DMS79 treated with DMSO at 0.1 percent for 48 hours (cell line): ENCODE measurements at regions not wholly inside any gene's neighbourhood (a gene's known extent, or its start where the extent isn't known, plus 50 kb on each side); places are given as distances from the start of the nearest gene placed in this dataset.
A peak's percentile ranks its signal among the peaks of the same experiment; 100 is the strongest.

Experiments
- DNase-seq: peaks from one replicate; lab custom pipeline; 2025; lab: John Stamatoyannopoulos, UW

DNA sequence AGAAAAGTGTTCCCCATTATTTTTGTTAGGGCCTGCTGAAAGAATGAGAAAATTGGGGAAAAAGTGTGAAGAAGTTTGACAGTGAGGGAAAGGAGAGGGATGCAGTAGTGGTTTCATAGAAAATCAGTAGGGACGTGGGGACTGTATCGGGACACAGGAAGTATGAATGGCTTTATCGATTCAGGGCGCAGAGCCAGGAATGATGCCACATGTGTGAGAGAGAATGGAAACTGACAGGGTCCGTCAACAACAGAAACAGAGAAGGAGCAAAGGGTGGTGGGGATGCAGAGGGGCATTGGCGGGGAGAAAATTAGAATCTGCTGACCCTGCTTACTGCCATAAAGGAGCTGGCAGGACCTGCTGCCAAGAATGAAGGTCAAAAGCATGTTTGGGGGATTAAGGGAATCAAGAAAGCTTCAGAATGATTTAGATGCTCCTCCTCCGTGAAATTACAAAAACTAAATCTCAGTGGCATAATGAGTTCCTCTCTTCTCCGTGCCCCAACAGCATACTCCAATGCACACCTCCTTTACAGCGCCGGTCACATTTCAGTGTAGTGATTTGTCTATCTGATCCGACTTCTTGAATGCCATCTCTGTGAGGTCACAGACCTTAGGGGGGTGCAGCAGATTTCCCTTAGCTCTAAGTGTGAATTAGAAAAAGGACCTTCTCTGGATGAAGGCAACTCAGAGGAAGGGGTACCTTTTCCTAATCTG lies 92.6 kb downstream of the EMP1 start:
- DNase-seq: no peak

DNA sequence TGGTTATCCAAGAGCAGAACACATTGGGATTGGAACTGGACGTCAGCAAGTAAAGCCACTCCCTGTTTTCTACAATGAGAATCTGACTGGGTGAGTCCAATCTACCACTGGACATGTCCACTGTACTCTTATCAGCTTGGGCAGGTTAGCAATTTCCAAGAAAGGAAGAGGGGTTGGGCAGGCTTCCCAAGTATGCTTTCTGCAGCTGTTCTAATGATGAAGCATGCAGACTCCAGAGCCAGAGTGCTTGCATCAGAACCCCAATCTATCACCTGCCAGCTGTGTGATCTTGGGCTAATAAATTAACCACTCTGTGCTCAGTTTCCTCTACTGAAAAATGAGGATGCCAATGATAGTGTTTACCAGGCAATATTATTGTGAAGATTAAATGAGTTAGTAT lies 92.0 kb downstream of the EMP1 start:
- DNase-seq: no peak

DNA sequence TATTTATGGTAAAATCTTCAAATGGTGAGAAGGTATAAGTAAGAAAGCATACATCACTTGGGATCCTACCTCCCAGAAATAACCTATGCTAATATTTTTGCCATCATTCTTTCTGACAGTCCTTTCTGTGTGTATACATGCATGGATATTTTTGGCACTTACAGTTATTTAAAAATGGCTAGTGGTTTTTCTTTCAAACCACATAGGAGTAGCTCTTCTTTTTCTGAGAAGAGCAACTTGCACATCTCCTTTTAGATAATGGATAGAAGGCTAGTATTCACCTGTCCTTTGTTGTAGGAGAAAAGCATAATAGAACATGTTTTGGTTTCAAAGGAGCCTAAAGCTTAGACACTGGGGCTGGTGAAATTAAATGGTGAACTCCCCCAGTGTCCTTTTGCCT lies 87.3 kb downstream of the EMP1 start:
- DNase-seq: no peak

DNA sequence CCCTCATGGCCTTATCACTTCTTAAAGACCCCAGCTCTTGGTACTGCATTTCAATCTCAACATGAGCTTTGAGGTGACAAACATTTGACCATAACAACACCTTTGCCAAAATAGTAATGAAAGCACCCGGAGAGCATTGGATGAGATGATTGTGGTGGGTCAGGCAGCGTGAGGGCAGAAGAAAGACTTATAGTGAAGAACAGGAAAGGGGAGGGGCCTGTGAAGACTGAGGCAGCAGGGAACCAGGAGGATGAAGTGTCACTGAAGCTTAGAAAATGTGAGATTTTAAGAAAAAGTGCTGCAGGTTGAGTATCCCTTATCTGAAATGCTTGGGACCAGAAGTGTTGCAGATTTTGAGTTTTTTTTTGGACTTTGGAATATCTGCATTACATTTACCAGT lies 86.3 kb downstream of the EMP1 start:
- no peak for DNase-seq

DNA sequence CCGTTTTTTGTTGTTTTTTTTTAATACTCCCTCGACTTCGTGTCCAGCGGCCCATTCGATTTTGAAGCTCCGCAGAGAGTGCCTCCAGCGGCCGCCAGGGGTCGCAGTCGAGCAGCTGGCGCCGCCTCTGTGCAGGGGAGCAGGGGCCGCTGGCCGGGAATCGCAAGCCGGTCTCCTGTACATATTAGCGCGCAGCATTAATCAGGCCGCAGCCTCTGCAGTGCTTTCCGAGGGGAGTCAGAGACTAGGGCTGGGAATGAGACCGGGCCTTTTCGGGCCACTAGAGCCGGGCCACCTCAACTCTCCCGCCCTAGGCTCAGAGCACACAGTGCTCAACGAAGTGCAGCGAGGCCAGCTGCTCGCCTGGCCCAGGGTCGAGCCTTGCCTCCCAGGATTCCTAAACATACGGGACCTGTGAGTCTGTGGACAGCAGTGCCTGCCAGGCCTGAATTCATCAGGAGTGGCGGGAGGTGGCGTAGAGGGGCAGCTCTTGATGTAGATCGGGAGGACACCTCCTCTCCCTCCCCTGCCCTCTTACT lies 81.8 kb downstream of the EMP1 start:
- peak; percentile 77 for DNase-seq

DNA sequence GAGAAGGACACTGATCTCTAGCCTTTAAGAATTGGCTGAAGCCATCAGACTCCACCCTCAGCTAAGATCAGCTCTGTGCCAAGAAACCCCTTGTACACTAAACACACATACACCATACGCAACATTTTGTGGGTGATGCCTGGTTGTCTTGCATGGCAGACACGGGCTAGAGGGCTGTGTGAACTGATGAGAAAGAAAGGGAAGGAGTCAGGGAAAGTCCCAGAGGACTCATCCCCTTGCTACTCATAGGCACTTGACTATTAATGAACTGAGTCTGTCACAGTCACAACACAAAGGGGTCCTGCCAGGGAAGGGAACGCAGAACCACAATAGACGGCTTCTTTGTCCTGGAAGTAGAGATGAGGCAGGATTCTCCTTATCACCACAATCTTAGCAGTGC lies 80.8 kb downstream of the EMP1 start:
- DNase-seq: peak; percentile 89

DNA sequence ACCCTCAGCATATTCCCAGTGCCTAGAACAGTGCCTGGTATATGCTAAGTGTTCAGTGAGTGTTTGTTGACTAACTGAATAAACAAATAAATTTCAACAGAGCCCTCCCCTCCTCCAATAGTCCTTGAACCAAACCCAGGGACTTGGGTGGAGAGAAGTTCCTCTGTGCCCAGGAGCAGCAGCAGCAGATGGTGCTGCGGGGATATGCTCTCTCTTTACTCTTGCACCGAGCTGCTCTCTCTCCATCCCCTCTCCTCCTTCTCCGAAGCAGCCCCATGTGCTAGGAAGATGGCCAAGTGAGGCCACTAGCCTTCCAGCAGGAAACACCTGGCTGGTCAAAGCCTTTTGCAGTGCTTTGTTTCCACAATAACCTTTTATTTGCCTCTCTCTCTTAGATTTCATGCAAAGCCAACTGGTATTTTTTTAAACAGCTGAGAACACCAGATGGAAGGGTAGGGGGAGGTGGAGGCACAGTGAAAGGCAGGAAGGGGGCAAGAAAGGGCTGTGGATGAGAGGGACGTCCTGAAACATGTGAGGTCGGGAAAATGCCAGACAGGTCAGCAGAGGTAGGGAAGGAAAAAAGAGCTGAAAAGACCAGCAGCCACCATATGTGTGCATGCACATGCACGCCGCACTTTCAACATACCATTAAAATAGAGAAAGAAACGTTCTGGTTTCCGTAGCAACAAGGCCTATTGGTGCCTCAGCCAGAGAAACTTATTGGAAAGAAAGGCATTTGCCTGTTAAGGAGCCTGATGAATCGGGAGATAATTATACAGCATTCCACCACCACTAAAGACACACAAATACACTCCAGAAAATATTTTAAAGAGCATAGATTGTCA lies 78.9 kb downstream of the EMP1 start:
- DNase-seq: peak; percentile 24

DNA sequence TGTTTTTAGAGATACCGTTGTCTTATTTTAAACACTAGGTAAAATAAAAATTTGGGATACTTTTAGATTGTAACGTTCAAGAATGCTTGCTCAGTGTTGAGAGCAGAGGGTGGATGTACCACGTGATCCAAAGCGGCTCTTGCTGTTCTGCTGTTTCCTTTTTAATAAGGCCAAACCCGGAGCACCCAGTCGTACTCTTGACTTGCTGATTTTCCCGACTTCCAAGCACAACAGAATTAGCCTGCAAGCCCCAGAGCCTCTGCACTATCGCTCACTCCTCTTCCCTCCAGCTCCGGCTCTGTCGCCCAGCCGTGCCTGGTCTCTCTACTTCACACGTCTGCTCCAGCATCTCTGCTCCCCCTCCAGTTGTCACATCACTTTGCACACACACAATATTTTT lies 77.3 kb downstream of the EMP1 start:
- DNase-seq: no peak

DNA sequence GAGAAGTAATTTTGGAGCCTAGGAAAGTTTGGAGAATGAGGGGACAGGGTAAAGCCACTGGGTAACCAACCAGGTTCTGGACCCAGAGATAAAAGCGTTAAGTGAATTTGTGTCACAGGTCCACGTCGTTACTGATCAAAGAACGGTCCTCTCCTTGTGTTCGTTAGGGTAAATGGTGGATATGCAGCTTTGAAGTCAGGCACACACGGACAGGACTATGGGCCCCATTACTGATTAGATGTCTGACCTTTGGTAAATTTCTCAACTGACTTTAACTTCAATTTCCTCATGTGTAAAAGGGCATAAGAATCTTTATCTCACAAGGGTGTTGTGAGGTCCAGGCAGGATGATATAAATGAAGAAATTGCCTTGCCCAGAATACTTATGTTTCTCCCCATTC lies 76.6 kb downstream of the EMP1 start:
- no peak for DNase-seq

DNA sequence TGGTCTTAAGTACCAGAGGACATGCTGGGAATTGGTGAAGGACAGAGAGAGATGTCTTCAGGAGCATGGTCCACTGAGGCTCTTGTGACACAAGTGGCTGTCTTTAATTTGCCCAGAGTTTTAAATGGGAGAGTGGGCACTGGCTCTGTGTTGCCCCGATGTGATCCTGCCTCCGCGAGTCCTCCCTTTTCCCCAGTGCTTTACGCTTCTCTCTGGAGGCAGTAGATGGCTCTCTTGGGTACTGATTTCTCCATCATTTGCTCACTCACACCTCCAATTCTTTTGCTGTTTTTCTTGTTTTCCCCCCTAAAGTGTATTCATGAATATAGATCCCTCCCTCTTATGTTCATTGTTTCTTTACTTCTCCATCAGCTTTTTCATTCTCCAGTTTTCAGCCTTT lies 74.3 kb downstream of the EMP1 start:
- DNase-seq: no peak
